ENCODE measurements at regions not wholly inside any gene's neighbourhood (a gene's known extent, or its start where the extent isn't known, plus 50 kb on each side); places are given as distances from the start of the nearest gene placed in this dataset.

- Mint-ChIP-seq H3K4me3 (no peak overlapping the region), H3K4me1 (no peaks in the 10 kb centered on the region), H3K27ac (no peak overlapping the region), H3K36me3 (ENCODE audit: low read depth) (no peaks in the 10 kb centered on the region), H3K9me3 (peaks cover 2% of the 10 kb centered on the region), H3K27me3 (no peaks in the 10 kb centered on the region)
- ChIA-PET CTCF (no interaction called here), POLR2A (no interaction called here)
- no peak for DNase-seq
These were observed 190.0 kb upstream of the NEIL3 start for GRCh38 chr4:177119691-177120090.

DNA sequence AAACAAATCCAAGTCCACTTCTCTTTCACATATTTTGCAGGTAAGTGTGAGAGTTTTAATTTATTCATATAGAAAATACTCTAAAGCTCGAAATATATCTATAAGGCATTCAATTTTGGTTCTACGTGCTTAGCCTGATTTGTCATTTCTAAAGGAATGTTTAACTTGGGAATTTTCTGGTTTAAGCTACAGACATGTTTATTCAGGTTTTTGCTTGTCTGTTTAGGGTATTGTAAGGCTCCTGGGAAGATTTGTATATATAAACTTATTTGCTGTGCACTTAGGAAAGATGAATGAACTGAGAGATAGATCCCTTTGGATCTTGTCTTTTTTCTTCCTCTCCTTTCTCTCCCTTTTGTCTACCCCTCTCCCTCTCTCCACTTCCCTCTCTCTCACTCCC, 185.9 kb upstream of the NEIL3 start:
- Mint-ChIP-seq H3K9me3 (no peaks in the 10 kb centered on the region), H3K27ac (no peak overlapping the region), H3K4me1 (no peaks in the 10 kb centered on the region), H3K36me3 (ENCODE audit: low read depth) (no peaks in the 10 kb centered on the region), H3K4me3 (no peak overlapping the region), H3K27me3 (no peaks in the 10 kb centered on the region)
- ChIA-PET CTCF (no interaction called here), POLR2A (no interaction called here)
- DNase-seq, result no peak

- Mint-ChIP-seq H3K36me3 (ENCODE audit: low read depth) (no peaks in the 10 kb centered on the region), H3K4me3 (no peak overlapping the region), H3K9me3 (peaks cover 3% of the 10 kb centered on the region), H3K27ac (no peak overlapping the region), H3K27me3 (no peaks in the 10 kb centered on the region), H3K4me1 (no peaks in the 10 kb centered on the region)
- POLR2A ChIA-PET, result no interaction called here
- no peak for DNase-seq
- CTCF ChIA-PET, result no interaction called here
These were observed 185.2 kb upstream of the NEIL3 start for GRCh38 chr4:177124349-177125064.

DNA sequence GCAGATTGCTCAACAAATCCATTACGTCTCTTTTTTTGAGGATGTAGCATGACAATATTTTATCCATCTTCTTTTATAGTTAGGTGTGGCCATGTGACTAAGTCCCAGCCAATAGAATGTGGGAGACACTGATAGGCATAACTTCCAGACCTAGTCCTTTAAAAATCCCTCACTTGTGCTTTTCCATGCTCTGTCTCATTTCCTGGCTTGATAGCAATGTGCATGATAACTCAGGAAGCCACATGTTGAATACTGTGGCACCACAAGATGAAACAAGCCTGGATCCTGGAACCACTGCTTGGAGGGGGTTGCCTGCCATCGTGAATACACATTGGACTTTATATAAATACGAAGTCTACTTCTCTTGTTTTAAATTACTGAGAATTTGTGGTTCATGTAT, 184.0 kb upstream of the NEIL3 start:
- H3K27me3 Mint-ChIP-seq, result no peaks in the 10 kb centered on the region
- peaks cover 6% of the 10 kb centered on the region for H3K9me3 Mint-ChIP-seq
- CTCF ChIA-PET, result no interaction called here
- H3K36me3 Mint-ChIP-seq (ENCODE audit: low read depth), result no peaks in the 10 kb centered on the region
- no peak overlapping the region for H3K4me3 Mint-ChIP-seq
- POLR2A ChIA-PET, result no interaction called here
- no peak for DNase-seq
- no peaks in the 10 kb centered on the region for H3K4me1 Mint-ChIP-seq
- no peak overlapping the region for H3K27ac Mint-ChIP-seq

- no peak overlapping the region for H3K4me3 Mint-ChIP-seq
- peaks cover 6% of the 10 kb centered on the region for H3K9me3 Mint-ChIP-seq
- no peak for DNase-seq
- ChIA-PET POLR2A (no interaction called here), CTCF (no interaction called here)
- no peak overlapping the region for H3K27ac Mint-ChIP-seq
- no peaks in the 10 kb centered on the region for H3K27me3 Mint-ChIP-seq
- no peaks in the 10 kb centered on the region for H3K4me1 Mint-ChIP-seq
- no peaks in the 10 kb centered on the region for H3K36me3 Mint-ChIP-seq (ENCODE audit: low read depth)
These were observed 182.0 kb upstream of the NEIL3 start for GRCh38 chr4:177127658-177128057.

GRCh38 chr4:177128306-177128705, 181.4 kb upstream of the NEIL3 start:
- Mint-ChIP-seq H3K4me3 (no peak overlapping the region), H3K36me3 (ENCODE audit: low read depth) (no peaks in the 10 kb centered on the region)
- DNase-seq, result no peak

GRCh38 chr4:177131736-177132135, 177.9 kb upstream of the NEIL3 start:
- Mint-ChIP-seq H3K4me3 (no peak overlapping the region), H3K4me1 (no peaks in the 10 kb centered on the region), H3K36me3 (ENCODE audit: low read depth) (no peaks in the 10 kb centered on the region), H3K9me3 (peaks cover 8% of the 10 kb centered on the region), H3K27ac (no peak overlapping the region), H3K27me3 (no peaks in the 10 kb centered on the region)
- ChIA-PET CTCF (no interaction called here), POLR2A (no interaction called here)
- DNase-seq, result no peak

More at GRCh38 chr4:177128306-177128705, 181.4 kb upstream of the NEIL3 start:
- ChIA-PET CTCF (no interaction called here), POLR2A (no interaction called here)
- no peaks in the 10 kb centered on the region for H3K27me3 Mint-ChIP-seq
- no peaks in the 10 kb centered on the region for H3K4me1 Mint-ChIP-seq
- H3K27ac Mint-ChIP-seq, result no peak overlapping the region
- H3K9me3 Mint-ChIP-seq, result peaks cover 6% of the 10 kb centered on the region

- H3K27ac Mint-ChIP-seq, result no peak overlapping the region
- H3K36me3 Mint-ChIP-seq (ENCODE audit: low read depth), result no peaks in the 10 kb centered on the region
- H3K27me3 Mint-ChIP-seq, result no peaks in the 10 kb centered on the region
- DNase-seq, result no peak
- no peaks in the 10 kb centered on the region for H3K9me3 Mint-ChIP-seq
- CTCF ChIA-PET, result interaction anchor here (0.6 kb wide), 1 partner anchor 292 kb away, joined by 3 read pairs; no protein-coding TSS in a partner anchor
- no peak overlapping the region for H3K4me3 Mint-ChIP-seq
- H3K4me1 Mint-ChIP-seq, result no peaks in the 10 kb centered on the region
- POLR2A ChIA-PET, result no interaction called here
These were observed 162.0 kb upstream of the NEIL3 start for GRCh38 chr4:177147668-177148067.

- no peaks in the 10 kb centered on the region for H3K36me3 Mint-ChIP-seq (ENCODE audit: low read depth)
- H3K27me3 Mint-ChIP-seq, result no peaks in the 10 kb centered on the region
- ChIA-PET CTCF (no interaction called here), POLR2A (no interaction called here)
- H3K27ac Mint-ChIP-seq, result no peak overlapping the region
- H3K9me3 Mint-ChIP-seq, result no peaks in the 10 kb centered on the region
- no peak overlapping the region for H3K4me3 Mint-ChIP-seq
- DNase-seq, result no peak
- H3K4me1 Mint-ChIP-seq, result no peaks in the 10 kb centered on the region
These were observed 154.2 kb upstream of the NEIL3 start for GRCh38 chr4:177155454-177155853.

- Mint-ChIP-seq H3K4me3 (no peak overlapping the region), H3K27ac (no peak overlapping the region), H3K27me3 (no peaks in the 10 kb centered on the region), H3K4me1 (no peaks in the 10 kb centered on the region), H3K36me3 (ENCODE audit: low read depth) (no peaks in the 10 kb centered on the region), H3K9me3 (no peaks in the 10 kb centered on the region)
- CTCF ChIA-PET, result no interaction called here
- no peak for DNase-seq
- POLR2A ChIA-PET, result no interaction called here
These were observed 150.1 kb upstream of the NEIL3 start for GRCh38 chr4:177159600-177159999.

GRCh38 chr4:177161781-177162180, 147.9 kb upstream of the NEIL3 start:
- Mint-ChIP-seq H3K27ac (no peak overlapping the region), H3K4me1 (no peaks in the 10 kb centered on the region), H3K9me3 (no peaks in the 10 kb centered on the region), H3K36me3 (ENCODE audit: low read depth) (no peaks in the 10 kb centered on the region), H3K4me3 (no peak overlapping the region), H3K27me3 (no peaks in the 10 kb centered on the region)
- ChIA-PET POLR2A (no interaction called here), CTCF (no interaction called here)
- no peak for DNase-seq

DNA sequence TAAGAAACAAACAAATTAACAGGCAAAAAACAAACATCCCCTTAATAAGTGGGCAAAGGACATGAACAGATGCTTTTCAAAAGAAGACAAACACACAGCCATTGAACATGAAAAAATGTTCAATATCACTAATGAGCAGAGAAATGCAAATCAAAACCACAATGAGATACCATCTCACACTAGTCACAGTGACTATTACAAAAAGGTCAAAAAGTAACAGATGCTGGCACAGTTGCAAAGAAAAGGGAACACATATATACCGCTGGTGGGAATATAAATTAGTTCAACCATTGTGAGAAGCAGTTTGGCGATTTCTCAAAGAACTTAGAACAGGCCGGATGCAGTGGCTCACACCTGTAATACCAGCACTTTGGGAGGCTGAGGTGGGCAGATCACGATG, 146.1 kb upstream of the NEIL3 start:
- Mint-ChIP-seq H3K27me3 (no peaks in the 10 kb centered on the region), H3K27ac (no peak overlapping the region), H3K36me3 (ENCODE audit: low read depth) (no peaks in the 10 kb centered on the region), H3K4me3 (no peak overlapping the region), H3K9me3 (no peaks in the 10 kb centered on the region), H3K4me1 (no peaks in the 10 kb centered on the region)
- DNase-seq, result no peak
- ChIA-PET POLR2A (no interaction called here), CTCF (no interaction called here)

GRCh38 chr4:177171588-177171987, 138.1 kb upstream of the NEIL3 start:
- ChIA-PET CTCF (no interaction called here), POLR2A (no interaction called here)
- no peak for DNase-seq
- no peaks in the 10 kb centered on the region for H3K36me3 Mint-ChIP-seq (ENCODE audit: low read depth)
- no peak overlapping the region for H3K4me3 Mint-ChIP-seq
- H3K9me3 Mint-ChIP-seq, result no peaks in the 10 kb centered on the region
- H3K27me3 Mint-ChIP-seq, result no peaks in the 10 kb centered on the region
- no peak overlapping the region for H3K27ac Mint-ChIP-seq
- no peaks in the 10 kb centered on the region for H3K4me1 Mint-ChIP-seq

GRCh38 chr4:177175473-177175872, 134.2 kb upstream of the NEIL3 start:
- CTCF ChIA-PET, result no interaction called here
- no peaks in the 10 kb centered on the region for H3K27me3 Mint-ChIP-seq
- no peaks in the 10 kb centered on the region for H3K36me3 Mint-ChIP-seq (ENCODE audit: low read depth)
- H3K9me3 Mint-ChIP-seq, result no peaks in the 10 kb centered on the region
- H3K27ac Mint-ChIP-seq, result no peak overlapping the region
- DNase-seq, result no peak
- H3K4me1 Mint-ChIP-seq, result no peaks in the 10 kb centered on the region
- POLR2A ChIA-PET, result no interaction called here
- no peak overlapping the region for H3K4me3 Mint-ChIP-seq
